ENCODE measurements at regions not wholly inside any gene's neighbourhood (a gene's known extent, or its start where the extent isn't known, plus 50 kb on each side); places are given as distances from the start of the nearest gene placed in this dataset.

DNA sequence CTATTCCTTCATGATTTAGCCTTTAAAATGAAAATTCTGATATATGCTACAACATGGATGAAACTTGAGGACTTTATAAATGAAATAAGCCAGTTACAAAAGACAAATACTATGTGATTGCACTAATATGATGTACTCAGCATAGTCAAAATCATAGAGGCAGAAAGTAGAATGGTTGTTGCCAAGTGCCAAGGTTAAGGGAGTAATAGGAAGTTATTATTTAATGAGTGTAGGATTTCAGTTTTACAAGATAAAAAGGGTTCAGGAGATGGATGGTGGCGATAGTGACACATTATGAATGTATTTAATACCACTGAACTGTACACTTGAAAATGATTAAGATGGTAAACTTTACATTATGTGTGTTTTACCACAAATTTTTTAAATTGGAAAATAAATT, 73.1 kb upstream of the FMN2 start:
- TF ChIP-seq POLR2AphosphoS5 (IDR thresholded peaks at IDR 0.05; ENCODE audit: borderline replicate concordance, low read depth, low read length) (no peak), EZH2 (IDR thresholded peaks at IDR 0.05) (no peak), FOXP2 (optimal IDR thresholded peaks at IDR 0.05; ENCODE audit: control extremely low read depth, extremely low read length, insufficient read depth) (no peak)

All from SK-N-MC (cell line).